IMR-90 (cell line): ENCODE measurements at regions not wholly inside any gene's neighbourhood (a gene's known extent, or its start where the extent isn't known, plus 50 kb on each side); places are given as distances from the start of the nearest gene placed in this dataset.

Experiments
- ATAC-seq: fragments of 200-7000 bp; cut with Tn5 transposase; 2 replicates; pipeline ENCODE4 v1.9.1; 2020; ENCODE audit warnings: low read depth, mild to moderate bottlenecking, moderate library complexity
- BruUV-seq: library from RNA; stranded (reverse); fragments of 400-500 nt; replicated peaks from 2 replicates; lab custom pipeline; 2021; lab: Mats Ljungman, UMichigan
- CTCF ChIA-PET: fragments of 300-600 bp; formaldehyde crosslinking; extraction: SDS; loops from one replicate; lab custom pipeline; 2021; ENCODE audit warnings: antibody characterized with exemption; lab: Yijun Ruan, JAX
- POLR2A ChIA-PET: fragments of 300-600 bp; sonication (Branson Sonifier 250); formaldehyde crosslinking; loops from one replicate; lab custom pipeline; 2022; ENCODE audit warnings: antibody characterized with exemption; ENCODE audit not compliant: unreplicated experiment; lab: Charles Lee
- DNase-seq: peaks from one replicate; pipeline ENCODE4 v3.0.0; 2013
- H2AFZ ChIP-seq: replicated peaks from 2 replicates; pipeline ENCODE3; 2013; ENCODE audit warnings: low read length, mild to moderate bottlenecking; ENCODE audit not compliant: poor library complexity
- H2AK5ac ChIP-seq: 2 replicates; pipeline ENCODE4 v1.6.1; 2013; ENCODE audit warnings: low read depth, low read length, inconsistent platforms
- H2AK9ac ChIP-seq: replicated peaks from 2 replicates; pipeline ENCODE3; 2013; ENCODE audit warnings: mild to moderate bottlenecking, low read depth, low read length, moderate library complexity; ENCODE audit not compliant: poor library complexity
- H2BK120ac ChIP-seq: 2 replicates; pipeline ENCODE4 v1.6.1; 2013; ENCODE audit warnings: low read depth, low read length, inconsistent platforms
- H2BK15ac ChIP-seq: 3 replicates; pipeline ENCODE4 v1.6.1; 2013; ENCODE audit warnings: low read depth, low read length, inconsistent platforms
- H2BK20ac ChIP-seq: 2 replicates; pipeline ENCODE4 v1.6.1; 2013; ENCODE audit warnings: low read depth, mild to moderate bottlenecking, inconsistent platforms, low read length, moderate library complexity
- H2BK5ac ChIP-seq: 2 replicates; pipeline ENCODE4 v1.6.1; 2013; ENCODE audit warnings: mild to moderate bottlenecking, low read depth, low read length, inconsistent platforms; ENCODE audit not compliant: poor library complexity, severe bottlenecking
- H3K14ac ChIP-seq: replicated peaks from 2 replicates; pipeline ENCODE4 v1.6.1; 2013; ENCODE audit warnings: low read depth, low read length, inconsistent platforms
- H3K18ac ChIP-seq: 2 replicates; pipeline ENCODE4 v1.6.1; 2013; ENCODE audit warnings: low read depth, low read length, control low read depth
- H3K23ac ChIP-seq: 2 replicates; pipeline ENCODE4 v1.6.1; 2013; ENCODE audit warnings: low read depth, low read length, inconsistent platforms
- H3K27ac ChIP-seq: 2 replicates; pipeline ENCODE4 v1.5.1; 2013; ENCODE audit warnings: mild to moderate bottlenecking, control low read depth, low read length; ENCODE audit not compliant: insufficient read depth
- H3K27me3 ChIP-seq: 2 replicates; pipeline ENCODE4 v1.6.1; 2013; ENCODE audit warnings: low read length; ENCODE audit not compliant: control insufficient read depth, insufficient read depth
- H3K36me3 ChIP-seq: 2 replicates; pipeline ENCODE4 v1.6.1; 2013; ENCODE audit warnings: low read length, mixed read lengths; ENCODE audit not compliant: control insufficient read depth, insufficient read depth
- H3K4ac ChIP-seq: 2 replicates; pipeline ENCODE4 v1.6.1; 2013; ENCODE audit warnings: low read depth, low read length, inconsistent platforms
- H3K4me1 ChIP-seq: 2 replicates; pipeline ENCODE4 v1.6.1; 2013; ENCODE audit warnings: low read length, mixed read lengths; ENCODE audit not compliant: control insufficient read depth, insufficient read depth
- H3K4me2 ChIP-seq: 2 replicates; pipeline ENCODE4 v1.6.1; 2013; ENCODE audit warnings: low read depth, mild to moderate bottlenecking, control low read depth, low read length, moderate library complexity
- H3K4me3 ChIP-seq: 2 replicates; pipeline ENCODE4 v1.5.1; 2013; ENCODE audit warnings: low read depth, mild to moderate bottlenecking, control low read depth, low read length, moderate library complexity; ENCODE audit not compliant: insufficient read depth
- H3K56ac ChIP-seq: 2 replicates; pipeline ENCODE4 v1.6.1; 2013; ENCODE audit warnings: low read length, inconsistent platforms; ENCODE audit not compliant: insufficient read depth; ENCODE audit errors: extremely low read depth
- H3K79me1 ChIP-seq, 2 experiments: 2 replicates each; pipeline ENCODE4 v1.6.1; 2013; ENCODE audit warnings: low read length in 2 of 2, inconsistent platforms in 1 of 2, low read depth in 1 of 2
- H3K9ac ChIP-seq: 2 replicates; pipeline ENCODE4 v1.6.1; 2013; ENCODE audit warnings: low read depth, low read length, control low read depth
- H3K9me1 ChIP-seq: 2 replicates; pipeline ENCODE4 v1.6.1; 2013; ENCODE audit warnings: low read length, inconsistent platforms; ENCODE audit not compliant: insufficient read depth
- H3K9me3 ChIP-seq: 2 replicates; pipeline ENCODE4 v1.6.1; 2013; ENCODE audit warnings: low read length; ENCODE audit not compliant: control insufficient read depth, insufficient read depth
- H4K20me1 ChIP-seq: 2 replicates; pipeline ENCODE4 v1.6.1; 2013; ENCODE audit warnings: low read length, inconsistent platforms; ENCODE audit not compliant: insufficient read depth
- H4K5ac ChIP-seq: 2 replicates; pipeline ENCODE4 v1.6.1; 2013; ENCODE audit warnings: mild to moderate bottlenecking, low read depth, low read length, control low read depth
- H4K8ac ChIP-seq, 2 experiments: 2 replicates each; pipeline ENCODE4 v1.6.1; 2013; ENCODE audit warnings: low read depth in 2 of 2, low read length in 2 of 2, control low read depth in 1 of 2, inconsistent platforms in 1 of 2
- H4K91ac ChIP-seq: 2 replicates; pipeline ENCODE4 v1.6.1; 2013; ENCODE audit warnings: low read depth, low read length, inconsistent platforms; ENCODE audit not compliant: insufficient read depth
- BHLHE40 ChIP-seq: fragments of 150-350 bp; IDR thresholded peaks from 2 replicates; pipeline ENCODE4 v1.6.1; 2016; ENCODE audit warnings: mild to moderate bottlenecking, low read depth, low read length
- CEBPB ChIP-seq: IDR thresholded peaks from 2 replicates; pipeline ENCODE4 v1.6.1; 2012; ENCODE audit warnings: low read depth, low read length, improper control_type of control experiment
- CHD1 ChIP-seq: IDR thresholded peaks from 2 replicates; pipeline ENCODE4 v1.6.1; 2012; ENCODE audit warnings: low read depth, low read length, improper control_type of control experiment
- FOS ChIP-seq: fragments of 150-350 bp; IDR thresholded peaks from 2 replicates; pipeline ENCODE4 v1.6.1; 2016; ENCODE audit warnings: low read depth, low read length
- MXI1 ChIP-seq: IDR thresholded peaks from 2 replicates; pipeline ENCODE4 v1.6.1; 2012; ENCODE audit warnings: low read depth, mild to moderate bottlenecking, low read length, moderate library complexity, borderline replicate concordance
- NFE2L2 ChIP-seq: fragments of 150-350 bp; IDR thresholded peaks from 2 replicates; pipeline ENCODE4 v1.6.1; 2016; ENCODE audit warnings: low read depth, mild to moderate bottlenecking, low read length
- POLR2A ChIP-seq: IDR thresholded peaks from 2 replicates; pipeline ENCODE4 v1.6.1; 2012; ENCODE audit warnings: mild to moderate bottlenecking, low read depth, low read length
- RCOR1 ChIP-seq: IDR thresholded peaks from 2 replicates; pipeline ENCODE4 v1.6.1; 2012; ENCODE audit warnings: mild to moderate bottlenecking, low read length, improper control_type of control experiment; ENCODE audit not compliant: insufficient replicate concordance
- RFX5 ChIP-seq: IDR thresholded peaks from 2 replicates; pipeline ENCODE4 v1.8.0; 2012; ENCODE audit warnings: low read depth, mild to moderate bottlenecking, low read length, moderate library complexity
- SMC3 ChIP-seq: fragments of 150-350 bp; IDR thresholded peaks from 2 replicates; pipeline ENCODE4 v1.6.1; 2016; ENCODE audit warnings: low read depth, mild to moderate bottlenecking, antibody characterized with exemption, low read length, moderate library complexity
- WGBS, 2 experiments: methylation state at CpG; one replicate each; pipeline versions ENCODE4 v1.1.5 to v1.1.7; 2013; ENCODE audit warnings: missing lambda C conversion rate in 2 of 2; ENCODE audit not compliant: insufficient read length in 1 of 2; ENCODE audit errors: extremely low coverage in 2 of 2; 5-methylcytosine and 5-hydroxymethylcytosine counted together
- dilution Hi-C: fragments of 300-500 bp; cut with HindIII; formaldehyde crosslinking; loops from one replicate; pipeline ENCODE4 v1.14.3; 2018; ENCODE audit warnings: low sequenced_read_pairs; ENCODE audit not compliant: unreplicated experiment
- in situ Hi-C: fragments of 300-500 bp; cut with MboI; formaldehyde crosslinking; loops from 3 replicates; pipeline ENCODE4 v1.14.3; 2019; ENCODE audit warnings: low sequenced_read_pairs, inconsistent platforms, mixed read lengths
- intact Hi-C: fragments of 100-400 bp; cut with micrococcal nuclease; formaldehyde crosslinking; loops from 2 replicates; pipeline ENCODE4 v1.10.0; 2022
- TF ChIP-seq, protein P1 (sequence below): fragments of 150-350 bp; IDR thresholded peaks from 2 replicates; pipeline ENCODE4 v1.6.1; 2016; ENCODE audit warnings: low read depth, mild to moderate bottlenecking, low read length, moderate library complexity, borderline replicate concordance

DNA sequence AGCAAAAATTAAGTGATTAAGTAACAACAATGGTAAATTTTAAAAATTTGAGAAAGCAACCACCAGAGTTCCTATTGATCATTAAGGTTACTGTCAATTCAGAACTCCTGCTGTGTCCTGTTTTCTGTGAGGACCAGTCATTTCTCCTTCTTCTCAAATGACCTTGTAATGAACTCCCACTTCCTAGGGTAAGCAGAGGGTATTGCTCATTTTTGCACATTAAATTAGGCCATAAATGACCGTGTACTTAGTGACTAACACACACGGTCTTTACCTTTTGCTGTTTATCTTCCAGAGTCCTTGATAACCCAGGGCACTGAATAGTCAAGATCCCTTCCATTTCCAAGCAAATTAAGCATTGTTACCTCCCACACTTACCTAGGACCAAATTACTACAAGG lies 227.5 kb upstream of the LYPLAL1 start:
- Histone ChIP-seq H3K56ac (no peak overlapping the region), H3K4ac (no peak overlapping the region), H3K27ac (no peak overlapping the region), H4K5ac (no peak overlapping the region), H2BK5ac (no peak overlapping the region), H3K27me3 (no peaks in the 10 kb centered on the region), H3K36me3 (no peaks in the 10 kb centered on the region), H3K4me2 (no peak overlapping the region), H3K14ac (no peak overlapping the region), H2BK120ac (no peak overlapping the region), H3K4me1 (no peaks in the 10 kb centered on the region), H4K20me1 (no peaks in the 10 kb centered on the region), H3K23ac (no peak overlapping the region), H2BK15ac (no peak overlapping the region), H2AFZ (no peak overlapping the region), H4K8ac (no peak overlapping the region), H2BK20ac (no peak overlapping the region), H3K9ac (no peak overlapping the region), H3K18ac (no peak overlapping the region), H4K91ac (no peak overlapping the region), H3K79me1 (no peaks in the 10 kb centered on the region), H3K4me3 (no peak overlapping the region), H2AK9ac (no peak overlapping the region), H3K9me3 (no peaks in the 10 kb centered on the region), H3K9me1 (no peaks in the 10 kb centered on the region), H2AK5ac (no peak overlapping the region)
- TF ChIP-seq POLR2A (no peak), CHD1 (no peak), FOS (no peak), MXI1 (no peak), BHLHE40 (no peak), RFX5 (no peak), NFE2L2 (no peak), SMC3 (no peak), CEBPB (no peak), RCOR1 (no peak)
- TF ChIP-seq, protein P1, sequence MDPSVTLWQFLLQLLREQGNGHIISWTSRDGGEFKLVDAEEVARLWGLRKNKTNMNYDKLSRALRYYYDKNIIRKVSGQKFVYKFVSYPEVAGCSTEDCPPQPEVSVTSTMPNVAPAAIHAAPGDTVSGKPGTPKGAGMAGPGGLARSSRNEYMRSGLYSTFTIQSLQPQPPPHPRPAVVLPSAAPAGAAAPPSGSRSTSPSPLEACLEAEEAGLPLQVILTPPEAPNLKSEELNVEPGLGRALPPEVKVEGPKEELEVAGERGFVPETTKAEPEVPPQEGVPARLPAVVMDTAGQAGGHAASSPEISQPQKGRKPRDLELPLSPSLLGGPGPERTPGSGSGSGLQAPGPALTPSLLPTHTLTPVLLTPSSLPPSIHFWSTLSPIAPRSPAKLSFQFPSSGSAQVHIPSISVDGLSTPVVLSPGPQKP: no peak
- ChIA-PET CTCF (no interaction called here), POLR2A (no interaction called here)
- WGBS, 2 experiments: 61% methylated on average over 2 of the region's 2 CpGs; no CpG with 5 or more reads in 1 of the 2 experiments
- intact Hi-C loops: no loop called here
- no peak for DNase-seq
- in situ Hi-C loops: no loop called here
- dilution Hi-C loops: no loop called here
- BruUV-seq: no TSS peak
- no peak for ATAC-seq
